Neuronal stem cell (in vitro differentiated cells): ENCODE measurements at regions not wholly inside any gene's neighbourhood (a gene's known extent, or its start where the extent isn't known, plus 50 kb on each side); places are given as distances from the start of the nearest gene placed in this dataset.
A peak's percentile ranks its signal among the peaks of the same experiment; 100 is the strongest.

Experiments used
- DNase-seq: peaks from one replicate; pipeline ENCODE4 v3.0.0-alpha.2; 2013; ENCODE audit warnings: low spot score
- H2AFZ ChIP-seq: one replicate; pipeline ENCODE4 v1.6.1; 2013; ENCODE audit warnings: mild to moderate bottlenecking, low read length, inconsistent platforms
- H2AK5ac ChIP-seq: 2 replicates; pipeline ENCODE4 v1.6.1; 2013; ENCODE audit warnings: low read depth, mild to moderate bottlenecking, inconsistent platforms, low read length, moderate library complexity, mixed read lengths
- H2BK120ac ChIP-seq: 2 replicates; pipeline ENCODE4 v1.6.1; 2013; ENCODE audit warnings: low read depth, mild to moderate bottlenecking, inconsistent platforms, low read length, moderate library complexity, mixed read lengths
- H2BK12ac ChIP-seq: one replicate; pipeline ENCODE4 v1.6.1; 2013; ENCODE audit warnings: low read length, inconsistent platforms
- H2BK15ac ChIP-seq: 2 replicates; pipeline ENCODE4 v1.6.1; 2013; ENCODE audit warnings: mild to moderate bottlenecking, low read length, inconsistent platforms, mixed read lengths
- H2BK5ac ChIP-seq: one replicate; pipeline ENCODE4 v1.6.1; 2013; ENCODE audit warnings: inconsistent platforms, mild to moderate bottlenecking, low read length, moderate library complexity
- H3K14ac ChIP-seq: one replicate; pipeline ENCODE4 v1.6.1; 2013; ENCODE audit warnings: low read length, inconsistent platforms
- H3K18ac ChIP-seq: 2 replicates; pipeline ENCODE4 v1.6.1; 2013; ENCODE audit warnings: low read length, inconsistent platforms
- H3K23ac ChIP-seq: 2 replicates; pipeline ENCODE4 v1.6.1; 2013; ENCODE audit warnings: low read depth, mild to moderate bottlenecking, mixed read lengths, low read length, inconsistent platforms; ENCODE audit not compliant: poor library complexity
- H3K27ac ChIP-seq: replicated peaks from 3 replicates; pipeline ENCODE4 v1.5.1; 2013; ENCODE audit warnings: low read length, inconsistent platforms
- H3K27me3 ChIP-seq, 3 experiments: 2 replicates each; pipeline ENCODE4 v1.6.1; 2013; ENCODE audit warnings: low read length in 3 of 3, mild to moderate bottlenecking in 2 of 3, inconsistent platforms in 1 of 3, low read depth in 1 of 3, mixed read lengths in 1 of 3, moderate library complexity in 1 of 3; ENCODE audit not compliant: control insufficient read depth in 3 of 3, insufficient read depth in 3 of 3
- H3K36me3 ChIP-seq, 2 donors: replicated peaks in 1 of 2; 2 replicates each; pipeline ENCODE4 v1.6.1; 2013; ENCODE audit warnings: low read length in 2 of 2; ENCODE audit not compliant: control insufficient read depth in 2 of 2, insufficient read depth in 2 of 2
- H3K4ac ChIP-seq: 2 replicates; pipeline ENCODE4 v1.6.1; 2013; ENCODE audit warnings: inconsistent platforms, mild to moderate bottlenecking, low read length, moderate library complexity
- H3K4me1 ChIP-seq, 2 donors: 1 replicate in 1 of 2; 2 replicates in 1 of 2; pipeline ENCODE4 v1.6.1; 2013; ENCODE audit warnings: low read length in 2 of 2, low read depth in 1 of 2; ENCODE audit not compliant: control insufficient read depth in 2 of 2, insufficient read depth in 1 of 2
- H3K4me2 ChIP-seq: one replicate; pipeline ENCODE4 v1.6.1; 2013; ENCODE audit warnings: mild to moderate bottlenecking, low read length, inconsistent platforms; ENCODE audit not compliant: insufficient read depth, poor library complexity, severe bottlenecking
- H3K4me3 ChIP-seq, 2 donors: 2 replicates each; pipeline ENCODE4 v1.5.1; 2013; ENCODE audit warnings: low read length in 2 of 2, mild to moderate bottlenecking in 2 of 2, inconsistent platforms in 1 of 2, moderate library complexity in 1 of 2
- H3K79me1 ChIP-seq: one replicate; pipeline ENCODE4 v1.6.1; 2013; ENCODE audit warnings: low read depth, mild to moderate bottlenecking, inconsistent platforms, low read length, moderate library complexity
- H3K9ac ChIP-seq: one replicate; pipeline ENCODE4 v1.6.1; 2013; ENCODE audit warnings: mild to moderate bottlenecking, low read depth, low read length, inconsistent platforms; ENCODE audit not compliant: poor library complexity
- H3K9me3 ChIP-seq, 2 donors: replicated peaks in 1 of 2; 2 replicates each; pipeline versions ENCODE3 to v1.6.1; 2013; ENCODE audit warnings: low read length in 2 of 2, mild to moderate bottlenecking in 2 of 2, inconsistent platforms in 1 of 2, low read depth in 1 of 2, mixed read lengths in 1 of 2, moderate library complexity in 1 of 2; ENCODE audit not compliant: control insufficient read depth in 2 of 2, insufficient read depth in 1 of 2
- H4K8ac ChIP-seq: one replicate; pipeline ENCODE4 v1.6.1; 2013; ENCODE audit warnings: low read depth, mild to moderate bottlenecking, inconsistent platforms, low read length, moderate library complexity
- H4K91ac ChIP-seq: one replicate; pipeline ENCODE4 v1.6.1; 2013; ENCODE audit warnings: low read length, low read depth, mild to moderate bottlenecking, inconsistent platforms; ENCODE audit not compliant: poor library complexity
- WGBS, 2 donors: extraction: QIAGEN DNeasy Blood & Tissue Kit; methylation state at CpG; one replicate each; pipeline ENCODE4 v1.1.7; 2013; ENCODE audit warnings: missing lambda C conversion rate in 2 of 2, mixed read lengths in 1 of 2; ENCODE audit not compliant: insufficient read length in 2 of 2, insufficient replicate concordance in 1 of 2; ENCODE audit errors: extremely low coverage in 2 of 2; 5-methylcytosine and 5-hydroxymethylcytosine counted together

- Histone ChIP-seq H2AK5ac (peak overlapping the region; percentile 83), H3K27ac (no peak overlapping the region), H2BK12ac (no peak overlapping the region), H3K23ac (peak overlapping the region; percentile 17), H2BK15ac (no peak overlapping the region), H3K79me1 (no peaks in the 10 kb centered on the region), H3K18ac (no peak overlapping the region), H3K14ac (no peak overlapping the region), H4K8ac (no peak overlapping the region), H2BK120ac (no peak overlapping the region), H3K9me3 (no peaks in the 10 kb centered on the region), H2BK5ac (no peak overlapping the region), H3K36me3 (no peaks in the 10 kb centered on the region), H4K91ac (no peak overlapping the region), H3K4me2 (no peak overlapping the region), H2AFZ (no peak overlapping the region), H3K4me1 (no peaks in the 10 kb centered on the region), H3K4me3 (no peak overlapping the region), H3K9ac (no peak overlapping the region), H3K27me3 (no peaks in the 10 kb centered on the region), H3K4ac (no peak overlapping the region)
- DNase-seq = no peak
- WGBS, 2 donors = no CpG with 5 or more reads among the region's 23 CpGs
Measured at GRCh38 chr15:29172742-29173725, 96.6 kb downstream of the NSMCE3 start.

GRCh38 chr15:29170521-29170920, 99.1 kb downstream of the NSMCE3 start:
- H3K9ac ChIP-seq = no peak overlapping the region
- no peaks in the 10 kb centered on the region for H3K79me1 ChIP-seq
- H3K14ac ChIP-seq = no peak overlapping the region
- H2BK15ac ChIP-seq = no peak overlapping the region
- no peaks in the 10 kb centered on the region for H3K9me3 ChIP-seq
- H2AFZ ChIP-seq = no peak overlapping the region
- H4K8ac ChIP-seq = no peak overlapping the region
- no peak overlapping the region for H2AK5ac ChIP-seq
- H3K36me3 ChIP-seq = no peaks in the 10 kb centered on the region
- H3K23ac ChIP-seq = no peak overlapping the region
- no peak overlapping the region for H2BK12ac ChIP-seq
- H2BK120ac ChIP-seq = no peak overlapping the region
- no peak overlapping the region for H3K4ac ChIP-seq
- no peak overlapping the region for H3K4me3 ChIP-seq
- H2BK5ac ChIP-seq = no peak overlapping the region
- no peak overlapping the region for H4K91ac ChIP-seq
- WGBS, 2 donors = no CpG with 5 or more reads among the region's 3 CpGs
- H3K27ac ChIP-seq = no peak overlapping the region
- no peak overlapping the region for H3K4me2 ChIP-seq
- H3K27me3 ChIP-seq = no peaks in the 10 kb centered on the region
- no peak overlapping the region for H3K18ac ChIP-seq
- no peak for DNase-seq
- H3K4me1 ChIP-seq = no peaks in the 10 kb centered on the region
